ENCODE measurements at regions not wholly inside any gene's neighbourhood (a gene's known extent, or its start where the extent isn't known, plus 50 kb on each side); places are given as distances from the start of the nearest gene placed in this dataset.

DNA sequence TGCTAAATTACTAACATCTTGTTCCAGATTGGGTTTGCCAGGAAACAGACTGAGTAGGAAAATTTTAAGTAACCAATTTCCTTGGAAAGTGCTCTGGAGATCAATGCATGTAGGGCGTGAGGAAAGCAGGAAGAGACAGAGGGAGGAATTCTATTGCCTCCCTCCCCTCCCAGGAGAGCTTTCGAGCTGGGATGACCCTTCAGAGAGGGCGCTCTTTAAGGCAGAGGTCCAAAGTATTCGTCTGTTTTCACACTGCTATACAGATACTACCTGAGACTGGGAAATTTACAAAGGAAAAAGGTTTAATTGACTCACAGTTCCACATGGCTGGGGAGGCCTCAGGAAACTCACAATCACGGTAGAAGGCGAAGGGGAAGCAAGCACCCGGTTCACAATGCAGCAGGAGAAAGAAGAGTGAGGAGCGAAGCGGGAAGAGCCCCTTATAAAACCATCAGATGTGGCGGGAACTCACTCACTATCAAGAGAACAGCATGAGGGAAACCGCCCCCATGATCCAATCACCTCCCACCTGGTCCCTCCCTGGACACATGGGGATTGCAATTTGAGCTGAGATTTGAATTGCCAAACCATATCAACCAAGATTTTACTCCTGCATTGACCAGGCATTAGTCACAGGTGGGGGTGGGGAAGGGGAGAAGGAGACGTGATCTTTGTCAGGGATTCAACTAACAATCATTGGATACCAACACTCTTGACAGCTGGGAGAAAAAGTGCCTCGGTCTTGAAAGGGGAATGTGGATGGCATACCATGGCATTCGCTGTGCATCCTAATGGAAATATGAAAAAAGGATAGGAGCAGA, 63.8 kb downstream of the SLITRK2 start:
- intact Hi-C loops (cut with DNase I, micrococcal nuclease) = no loop called here
- Histone ChIP-seq H3K4me3 (no peak overlapping the region), H3K9me3 (no peaks in the 10 kb centered on the region), H3K36me3 (ENCODE audit: low read depth) (no peaks in the 10 kb centered on the region), H3K4me1 (ENCODE audit: low read depth) (no peaks in the 10 kb centered on the region)
- TF ChIP-seq, protein P1, sequence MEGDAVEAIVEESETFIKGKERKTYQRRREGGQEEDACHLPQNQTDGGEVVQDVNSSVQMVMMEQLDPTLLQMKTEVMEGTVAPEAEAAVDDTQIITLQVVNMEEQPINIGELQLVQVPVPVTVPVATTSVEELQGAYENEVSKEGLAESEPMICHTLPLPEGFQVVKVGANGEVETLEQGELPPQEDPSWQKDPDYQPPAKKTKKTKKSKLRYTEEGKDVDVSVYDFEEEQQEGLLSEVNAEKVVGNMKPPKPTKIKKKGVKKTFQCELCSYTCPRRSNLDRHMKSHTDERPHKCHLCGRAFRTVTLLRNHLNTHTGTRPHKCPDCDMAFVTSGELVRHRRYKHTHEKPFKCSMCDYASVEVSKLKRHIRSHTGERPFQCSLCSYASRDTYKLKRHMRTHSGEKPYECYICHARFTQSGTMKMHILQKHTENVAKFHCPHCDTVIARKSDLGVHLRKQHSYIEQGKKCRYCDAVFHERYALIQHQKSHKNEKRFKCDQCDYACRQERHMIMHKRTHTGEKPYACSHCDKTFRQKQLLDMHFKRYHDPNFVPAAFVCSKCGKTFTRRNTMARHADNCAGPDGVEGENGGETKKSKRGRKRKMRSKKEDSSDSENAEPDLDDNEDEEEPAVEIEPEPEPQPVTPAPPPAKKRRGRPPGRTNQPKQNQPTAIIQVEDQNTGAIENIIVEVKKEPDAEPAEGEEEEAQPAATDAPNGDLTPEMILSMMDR (IDR thresholded peaks at IDR 0.05) = no peak
- ATAC-seq = no peak
- no peak for DNase-seq

DNA sequence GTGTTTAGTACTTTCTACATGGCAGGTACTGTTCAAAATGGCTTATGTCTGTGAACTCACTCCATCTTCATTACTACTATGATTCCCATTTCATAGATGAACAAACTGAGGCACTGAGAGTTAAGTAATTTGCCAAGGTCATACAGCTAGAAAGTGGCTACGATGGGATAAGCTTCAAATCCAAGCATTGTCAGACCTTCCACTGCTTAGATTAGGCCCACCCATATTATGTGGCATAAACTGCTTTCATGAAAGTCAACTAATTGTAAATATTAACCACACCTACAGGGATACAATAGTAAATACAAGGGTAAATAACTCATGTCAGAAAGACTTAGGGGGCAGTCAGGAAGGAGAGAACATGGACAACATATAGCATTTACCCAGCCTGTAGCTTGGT, 68.8 kb downstream of the SLITRK2 start:
- H3K9me3 ChIP-seq = no peaks in the 10 kb centered on the region
- no peaks in the 10 kb centered on the region for H3K36me3 ChIP-seq (ENCODE audit: low read depth)
- no peak overlapping the region for H3K4me3 ChIP-seq
- ATAC-seq = no peak
- DNase-seq = no peak
- intact Hi-C loops (cut with DNase I, micrococcal nuclease) = no loop called here
- H3K4me1 ChIP-seq (ENCODE audit: low read depth) = no peaks in the 10 kb centered on the region
- TF ChIP-seq, protein P1 (IDR thresholded peaks at IDR 0.05) = no peak

DNA sequence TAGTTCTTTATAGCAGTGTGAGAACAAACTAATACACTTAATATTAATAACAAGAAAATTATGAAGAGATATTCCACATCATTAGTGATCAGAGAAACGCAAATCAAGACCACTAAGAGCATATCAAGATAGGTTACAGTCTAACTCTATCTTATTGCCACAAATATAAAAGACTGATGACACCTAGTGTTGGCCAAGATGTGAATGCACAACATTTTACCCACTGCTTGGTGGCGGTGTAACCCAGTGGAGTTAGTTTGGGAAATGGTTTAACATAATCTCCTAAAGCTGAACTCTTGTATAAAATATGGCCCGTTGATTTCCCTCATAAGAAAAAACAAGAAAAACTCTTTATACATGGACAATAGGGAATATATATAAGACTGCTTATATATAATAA, 92.4 kb downstream of the SLITRK2 start:
- H3K4me1 ChIP-seq (ENCODE audit: low read depth) = no peaks in the 10 kb centered on the region
- DNase-seq = no peak
- intact Hi-C loops (cut with DNase I, micrococcal nuclease) = no loop called here
- TF ChIP-seq, protein P1 (IDR thresholded peaks at IDR 0.05) = no peak
- no peaks in the 10 kb centered on the region for H3K36me3 ChIP-seq (ENCODE audit: low read depth)
- ATAC-seq = no peak
- H3K4me3 ChIP-seq = no peak overlapping the region
- no peaks in the 10 kb centered on the region for H3K9me3 ChIP-seq

DNA sequence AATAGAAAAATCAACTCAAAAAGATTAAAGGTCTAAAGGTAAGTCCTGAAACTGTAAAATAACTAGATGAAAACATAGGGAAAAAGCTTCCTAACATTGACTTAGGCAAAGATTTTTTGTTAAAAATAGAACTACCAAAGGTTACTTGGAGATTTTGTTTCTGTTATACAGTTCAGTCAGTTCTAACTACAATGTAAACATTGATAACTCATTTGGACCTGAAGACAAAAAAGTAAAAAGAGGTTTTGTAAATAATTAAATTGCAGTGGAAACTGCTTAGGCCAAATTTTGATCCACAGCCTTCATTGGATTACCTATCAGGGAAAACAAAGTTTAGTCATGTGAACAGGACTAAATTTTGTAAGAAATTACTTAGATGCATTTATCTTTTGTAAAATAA, 101.8 kb downstream of the SLITRK2 start:
- Histone ChIP-seq H3K9me3 (no peaks in the 10 kb centered on the region), H3K4me1 (ENCODE audit: low read depth) (no peaks in the 10 kb centered on the region), H3K4me3 (no peak overlapping the region), H3K36me3 (ENCODE audit: low read depth) (no peaks in the 10 kb centered on the region)
- intact Hi-C loops (cut with DNase I, micrococcal nuclease) = no loop called here
- DNase-seq (no peak), ATAC-seq (no peak)
- TF ChIP-seq, protein P1 (IDR thresholded peaks at IDR 0.05) = no peak

DNA sequence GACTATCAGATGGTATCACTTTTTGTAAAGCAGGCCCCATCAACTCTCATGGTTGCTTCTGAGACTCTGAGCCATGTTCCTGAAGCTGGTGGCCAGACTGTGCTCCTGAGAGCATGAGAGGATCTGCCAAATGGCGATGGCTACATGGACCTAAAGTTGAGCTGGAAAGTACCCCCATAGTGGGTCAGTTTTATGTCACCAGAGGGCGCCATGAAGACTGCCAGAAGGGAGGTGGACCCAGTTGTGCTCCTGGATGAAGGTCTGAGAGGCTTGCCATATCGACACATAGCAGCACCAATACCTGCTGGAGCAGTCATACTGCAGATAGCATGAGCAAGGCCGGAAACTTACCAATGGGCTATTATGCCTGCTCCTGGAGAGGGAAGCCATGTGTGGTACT, 105.7 kb downstream of the SLITRK2 start:
- peak in 1 of 3 donors; percentile 1 for DNase-seq

More for the DNA sequence above, 105.7 kb downstream of the SLITRK2 start:
- Histone ChIP-seq H3K36me3 (ENCODE audit: low read depth) (no peaks in the 10 kb centered on the region), H3K4me1 (ENCODE audit: low read depth) (no peaks in the 10 kb centered on the region), H3K4me3 (no peak overlapping the region), H3K9me3 (no peaks in the 10 kb centered on the region)
- TF ChIP-seq, protein P1 (IDR thresholded peaks at IDR 0.05) = no peak
- intact Hi-C loops (cut with DNase I, micrococcal nuclease) = no loop called here
- ATAC-seq = no peak

Data from mucosa of descending colon (tissue), 3 donors.